NOMO-1 treated with DMSO at 0.1 percent for 48 hours (cell line): ENCODE measurements at regions not wholly inside any gene's neighbourhood (a gene's known extent, or its start where the extent isn't known, plus 50 kb on each side); places are given as distances from the start of the nearest gene placed in this dataset.

Experiments used
- DNase-seq: peaks from one replicate; lab custom pipeline; 2025; ENCODE audit not compliant: unreplicated experiment; lab: John Stamatoyannopoulos, UW

DNA sequence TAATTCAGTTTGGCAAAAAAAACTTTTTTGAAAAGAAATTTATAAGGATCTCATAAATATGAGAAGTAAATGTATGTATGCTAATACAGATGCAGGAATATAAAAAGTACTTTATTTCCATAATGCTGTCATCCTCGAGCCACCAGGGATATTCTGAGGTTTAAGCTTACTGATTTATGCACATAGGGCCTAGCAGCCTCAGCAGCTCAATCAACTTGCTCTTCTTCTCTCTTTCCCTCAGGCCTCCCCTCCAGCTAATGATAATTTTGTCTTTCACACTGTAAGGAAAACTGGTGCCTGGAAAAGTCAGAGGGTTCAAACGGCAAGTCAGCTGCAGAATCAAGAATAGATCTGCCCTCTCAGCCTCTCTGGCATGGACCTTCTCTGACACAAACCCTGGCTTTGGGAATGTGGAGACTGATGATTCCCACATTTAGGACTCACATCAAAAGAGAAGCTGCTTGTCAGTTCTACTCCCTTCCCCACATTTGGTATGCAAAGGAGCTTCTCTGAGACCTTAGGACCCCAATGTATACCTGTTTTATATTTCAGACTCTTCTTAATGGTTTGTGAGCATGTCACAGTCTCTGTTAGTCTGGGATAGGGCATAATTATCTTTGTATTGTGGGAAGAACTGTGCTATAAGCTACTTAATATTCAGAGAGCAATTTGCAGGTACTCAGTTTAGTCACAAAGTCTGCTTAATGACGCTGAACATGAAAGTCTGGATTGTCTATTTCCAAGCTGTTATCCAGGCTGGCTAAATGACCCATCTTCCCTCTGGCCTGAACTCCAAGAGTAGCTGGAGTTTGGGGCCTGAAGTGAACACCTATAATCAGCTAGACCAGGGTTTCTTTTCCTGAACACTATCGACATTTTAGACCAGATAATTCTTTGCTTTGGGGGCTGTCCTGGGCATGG lies 52.1 kb upstream of the DIPK1A start:
- DNase-seq: no peak

DNA sequence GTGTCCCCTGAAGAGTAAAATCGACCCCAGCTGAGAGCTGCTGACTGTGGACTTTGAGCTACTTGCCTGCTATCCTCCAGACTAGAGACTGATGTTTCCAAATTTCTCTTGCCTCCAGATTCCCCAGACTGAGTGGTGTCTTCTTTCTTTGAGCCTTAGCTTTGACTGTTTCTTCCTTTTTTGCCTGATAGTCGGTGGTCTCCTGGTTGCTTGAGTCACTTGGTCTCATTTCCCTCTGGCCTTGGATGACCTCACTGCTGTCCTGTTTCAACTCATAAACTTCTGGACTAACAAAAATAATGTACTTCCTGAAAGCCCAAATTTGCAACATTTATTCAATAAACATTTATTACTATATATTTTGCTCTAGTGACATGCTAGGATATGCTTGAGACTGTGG lies 52.9 kb upstream of the DIPK1A start:
- DNase-seq: peak; percentile 61

DNA sequence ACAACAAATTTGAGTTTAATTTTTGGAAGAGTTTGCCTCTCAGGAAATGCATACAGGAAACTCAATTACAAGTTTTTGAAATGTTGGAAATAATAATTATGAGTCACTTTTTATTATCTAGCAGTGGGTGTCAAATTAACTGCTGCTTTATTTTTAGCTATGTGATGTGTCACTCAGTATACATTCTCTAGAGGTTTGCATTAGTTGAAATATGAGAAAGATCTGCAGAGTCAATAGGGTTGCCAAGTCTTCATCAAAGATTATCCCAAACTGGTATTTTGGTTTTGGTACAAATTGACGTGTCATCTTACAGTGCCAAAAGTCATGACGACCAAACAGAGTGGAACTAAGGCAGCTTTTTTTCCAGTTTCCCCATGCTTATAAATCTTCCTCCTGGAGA lies 54.3 kb upstream of the DIPK1A start:
- no peak for DNase-seq

DNA sequence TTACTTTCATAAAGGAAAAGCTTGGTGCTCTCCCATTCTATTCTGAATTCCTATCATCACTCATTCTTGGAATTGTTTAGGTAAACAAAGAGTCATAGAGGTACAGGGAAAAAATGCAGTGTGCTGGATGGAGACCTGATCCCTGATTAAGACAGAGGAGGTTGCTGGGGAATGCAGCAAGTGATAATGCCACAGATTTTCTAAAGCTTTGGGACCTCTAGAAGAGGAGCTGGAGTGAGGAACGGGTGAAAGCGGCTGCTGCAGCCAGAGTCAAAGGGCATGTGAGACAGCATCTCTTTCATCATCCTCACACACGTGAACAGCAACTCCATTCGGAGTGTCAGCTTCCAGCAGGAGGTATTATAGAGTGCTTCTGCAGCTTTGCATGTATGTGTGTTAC lies 54.9 kb upstream of the DIPK1A start:
- DNase-seq: no peak

DNA sequence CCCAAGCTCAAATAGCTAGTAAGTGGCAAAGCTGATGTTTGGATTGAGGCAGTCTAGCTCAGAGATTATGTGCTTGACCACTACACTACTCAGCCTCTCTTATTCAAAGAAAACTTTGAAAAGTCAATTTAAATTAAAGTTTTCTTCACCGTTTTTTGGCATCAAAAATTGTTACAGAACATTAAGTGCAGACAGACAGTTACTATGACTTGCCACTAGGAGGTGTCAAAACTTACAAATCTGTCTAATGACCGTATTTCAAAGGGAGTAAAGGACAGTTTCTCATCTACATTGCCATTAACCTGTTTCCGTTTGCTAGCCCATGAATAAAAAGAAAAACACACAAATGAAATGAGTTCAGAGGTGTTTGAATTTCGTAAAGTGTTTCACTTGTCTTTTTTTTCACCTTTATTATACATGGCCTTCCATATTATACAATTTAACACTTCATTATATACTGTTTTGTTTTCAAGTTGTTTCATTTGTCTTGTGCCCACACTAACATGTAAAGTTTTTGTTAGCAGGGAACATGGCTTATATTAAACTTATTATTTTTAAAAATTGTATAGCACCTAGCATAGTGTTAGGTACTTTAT lies 57.4 kb upstream of the MTF2 start:
- peak; percentile 68 for DNase-seq

DNA sequence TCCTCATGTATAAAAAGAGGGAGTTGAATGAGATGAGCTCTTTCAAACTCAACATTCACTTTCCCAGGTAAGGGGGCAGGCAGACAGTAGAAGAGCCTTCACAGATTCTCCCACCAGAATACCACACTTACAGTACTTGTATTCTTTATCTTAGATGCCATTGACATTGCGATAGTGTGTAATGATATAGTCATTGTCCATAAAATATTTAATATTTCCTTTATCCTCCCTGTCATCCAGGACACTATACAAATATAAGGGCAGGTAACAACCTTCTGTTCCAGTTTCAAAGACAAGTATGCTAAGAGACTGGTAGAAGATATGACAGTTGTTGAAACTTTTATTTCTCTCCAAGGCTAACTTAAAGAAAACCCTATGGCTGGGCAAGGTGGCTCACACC lies 56.5 kb upstream of the MTF2 start:
- DNase-seq: no peak

DNA sequence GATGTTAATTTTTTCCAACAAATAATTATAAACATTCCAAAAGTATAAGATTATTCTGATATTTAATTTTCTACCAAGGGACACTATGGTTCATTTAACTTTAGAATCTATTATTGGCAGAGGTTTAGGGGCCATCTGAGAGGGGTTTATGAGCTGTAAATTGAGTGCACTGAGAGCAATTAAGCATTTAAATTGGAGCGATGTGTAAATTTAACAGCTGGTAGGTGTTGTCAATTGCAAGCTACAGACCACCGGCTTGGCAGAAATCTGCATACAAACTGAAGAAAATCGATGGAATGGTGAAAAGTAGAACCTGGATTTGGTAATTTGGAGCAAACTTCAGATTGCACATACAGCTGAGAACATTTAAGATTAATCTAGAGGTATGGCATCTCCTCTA lies 55.8 kb upstream of the MTF2 start:
- no peak for DNase-seq

DNA sequence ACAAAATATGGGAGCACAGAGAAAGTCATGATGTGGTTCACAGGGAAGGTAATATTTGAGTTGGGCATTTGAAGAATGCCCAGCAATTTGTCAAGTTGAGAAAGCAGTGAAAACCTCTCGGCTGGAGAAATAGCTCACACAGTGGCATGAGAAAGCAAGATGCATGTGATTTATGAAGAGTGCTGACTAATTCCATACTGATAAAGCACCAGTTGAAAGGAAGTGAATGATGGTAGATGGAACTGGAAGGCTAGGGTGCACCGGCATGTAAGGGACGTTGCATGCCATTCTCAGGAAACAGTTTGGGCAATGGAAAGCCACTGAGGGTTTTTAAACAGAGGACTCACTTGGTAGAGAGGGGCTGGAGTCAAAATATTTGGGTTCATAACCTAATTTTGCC lies 53.5 kb upstream of the MTF2 start:
- DNase-seq: peak; percentile 5

DNA sequence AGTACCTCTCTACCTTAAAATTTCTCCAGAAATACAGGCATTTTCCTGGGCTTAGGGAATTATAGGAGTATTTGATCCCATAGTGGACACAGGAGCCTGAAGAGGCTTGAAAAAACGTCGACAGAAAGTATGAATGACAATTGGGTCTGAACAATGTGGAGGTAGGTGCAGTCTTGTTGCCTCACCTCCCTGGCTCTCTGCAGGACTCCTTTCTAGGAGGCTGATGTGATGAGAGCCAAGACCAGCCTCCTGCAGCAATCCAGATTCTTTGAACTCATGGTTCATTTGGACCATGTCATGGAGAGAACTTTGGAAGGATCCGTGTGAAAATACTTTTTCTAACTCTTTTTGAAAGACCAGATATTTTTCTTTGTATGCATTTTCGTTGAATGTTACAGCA lies 50.5 kb upstream of the MTF2 start:
- DNase-seq: no peak
